ENCODE measurements at regions not wholly inside any gene's neighbourhood (a gene's known extent, or its start where the extent isn't known, plus 50 kb on each side); places are given as distances from the start of the nearest gene placed in this dataset.

- DNase-seq (ENCODE audit: low read depth in 2 of 2): no peak
Observed at GRCh38 chr2:9137379-9138150, 69.0 kb upstream of the ASAP2 start.

- DNase-seq (ENCODE audit: low read depth in 2 of 2): no peak
Observed at GRCh38 chr2:9135822-9136558, 70.6 kb upstream of the ASAP2 start.

GRCh38 chr2:9127316-9127715, 79.3 kb upstream of the ASAP2 start:
- no peak for DNase-seq (ENCODE audit: low read depth in 2 of 2)

GRCh38 chr2:9126540-9126939, 80.1 kb upstream of the ASAP2 start:
- DNase-seq (ENCODE audit: low read depth in 2 of 2): no peak

- DNase-seq (ENCODE audit: low read depth in 2 of 2): peak; percentile 51 to 90
Observed at GRCh38 chr2:9124231-9124741, 82.3 kb upstream of the ASAP2 start.

GRCh38 chr2:9123069-9123468, 83.5 kb upstream of the ASAP2 start:
- DNase-seq (ENCODE audit: low read depth in 2 of 2): no peak

- no peak for DNase-seq (ENCODE audit: low read depth in 2 of 2)
Observed at GRCh38 chr2:9122367-9122766, 84.2 kb upstream of the ASAP2 start.

- DNase-seq (ENCODE audit: low read depth in 2 of 2): no peak
Observed at GRCh38 chr2:9118383-9118960, 88.1 kb upstream of the ASAP2 start.

- DNase-seq (ENCODE audit: low read depth in 2 of 2): no peak
Observed at GRCh38 chr2:9115229-9115628, 91.4 kb upstream of the ASAP2 start.

GRCh38 chr2:9114458-9114857, 92.2 kb upstream of the ASAP2 start:
- DNase-seq (ENCODE audit: low read depth in 2 of 2): no peak

GRCh38 chr2:9113916-9114315, 92.7 kb upstream of the ASAP2 start:
- no peak for DNase-seq (ENCODE audit: low read depth in 2 of 2)

GRCh38 chr2:9113262-9113661, 93.3 kb upstream of the ASAP2 start:
- DNase-seq (ENCODE audit: low read depth in 2 of 2): no peak

GRCh38 chr2:9112079-9112721, 94.4 kb upstream of the ASAP2 start:
- DNase-seq (ENCODE audit: low read depth in 2 of 2): peak in 1 of 2 donors; percentile 85

- peak in 1 of 2 donors; percentile 61 for DNase-seq (ENCODE audit: low read depth in 2 of 2)
Observed at GRCh38 chr2:9110893-9111569, 95.6 kb upstream of the ASAP2 start.

- DNase-seq (ENCODE audit: low read depth in 2 of 2): no peak
Observed at GRCh38 chr2:9110346-9110884, 96.2 kb upstream of the ASAP2 start.

- no peak for DNase-seq (ENCODE audit: low read depth in 2 of 2)
Observed at GRCh38 chr2:9109871-9110270, 96.7 kb upstream of the ASAP2 start.

- DNase-seq (ENCODE audit: low read depth in 2 of 2): no peak
Observed at GRCh38 chr2:9108210-9108967, 98.2 kb upstream of the ASAP2 start.

GRCh38 chr2:9107168-9108025, 99.2 kb upstream of the ASAP2 start:
- DNase-seq (ENCODE audit: low read depth in 2 of 2): peak in 1 of 2 donors; percentile 38

All from lung microvascular endothelial cell (primary cell).